Gastrocnemius medialis (tissue), 4 donors: ENCODE measurements at regions not wholly inside any gene's neighbourhood (a gene's known extent, or its start where the extent isn't known, plus 50 kb on each side); places are given as distances from the start of the nearest gene placed in this dataset.

ENCODE experiments used
- CTCF ChIP-seq, 5 experiments: fragments of 450-650 bp in 3 of 5; fragments of 200-600 bp in 2 of 5; sonication (generic) in 2 of 5; IDR thresholded peaks in 4 of 5; conservative IDR thresholded peaks in 1 of 5; 1 replicate in 4 of 5; 2 replicates in 1 of 5; pipeline ENCODE4 v1.5.1; 2016 to 2019; ENCODE audit warnings: antibody characterized with exemption in 5 of 5, mild to moderate bottlenecking in 3 of 5, moderate library complexity in 3 of 5
- POLR2A ChIP-seq, 2 donors: fragments of 450-650 bp; IDR thresholded peaks; one replicate each; pipeline ENCODE4 v1.6.1; 2017; ENCODE audit warnings: antibody characterized with exemption in 2 of 2, mild to moderate bottlenecking in 2 of 2, moderate library complexity in 2 of 2

DNA sequence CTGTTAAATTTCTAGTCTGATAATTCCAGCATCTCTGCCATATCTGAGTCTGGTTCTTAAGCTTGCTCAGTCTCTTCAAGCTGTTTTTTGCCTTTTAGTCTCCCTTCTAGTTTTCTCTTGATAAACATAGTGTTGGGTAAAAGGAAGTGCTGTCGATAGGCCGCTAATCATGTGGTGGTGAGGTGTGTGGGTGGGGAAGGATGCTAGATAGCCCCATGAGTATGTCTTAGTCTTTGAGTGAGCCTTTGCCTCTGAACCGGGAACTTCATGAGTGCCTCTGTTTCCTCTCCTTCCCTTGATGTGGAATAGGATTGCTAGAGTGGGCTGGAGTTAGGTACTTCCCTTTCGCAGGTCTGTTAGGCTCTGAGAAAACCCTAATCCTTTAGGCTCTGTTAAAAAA, 441.8 kb downstream of the INHBA start:
- TF ChIP-seq CTCF (IDR thresholded peaks at IDR 0.05 in 4 of 5, conservative IDR thresholded peaks at IDR 0.05 in 1 of 5) (no peak), POLR2A (IDR thresholded peaks at IDR 0.05) (no peak)
